ENCODE measurements at regions not wholly inside any gene's neighbourhood (a gene's known extent, or its start where the extent isn't known, plus 50 kb on each side); places are given as distances from the start of the nearest gene placed in this dataset.

GRCh38 chr3:71994906-71995305, 210.0 kb upstream of the PROK2 start:
- H3K56ac ChIP-seq (ENCODE audit: extremely low read depth, insufficient read depth, low read length) = no peak overlapping the region
- ATAC-seq (ENCODE audit: low read depth) (no peak), DNase-seq (no peak)
- H4K8ac ChIP-seq (ENCODE audit: low read depth in 2 of 2, low read length in 2 of 2) = no peak overlapping the region
- no peak for TF ChIP-seq POLR2A (IDR thresholded peaks at IDR 0.05; ENCODE audit: low read depth, low read length)
- no peak for TF ChIP-seq NFE2L2 (IDR thresholded peaks at IDR 0.05; ENCODE audit: low read depth, low read length)
- no peak for TF ChIP-seq RAD21 (IDR thresholded peaks at IDR 0.05; ENCODE audit: low read length)
- no peak overlapping the region for H3K9ac ChIP-seq (ENCODE audit: low read depth, low read length)
- H3K18ac ChIP-seq (ENCODE audit: low read depth, low read length) = no peak overlapping the region
- no peak overlapping the region for H3K23ac ChIP-seq (ENCODE audit: low read depth, low read length)
- no peaks in the 10 kb centered on the region for H4K20me1 ChIP-seq (ENCODE audit: insufficient read depth, low read length)
- no peak overlapping the region for H3K27ac ChIP-seq (ENCODE audit: insufficient read depth, low read length)
- no peak overlapping the region for H2AFZ ChIP-seq (replicated peaks; ENCODE audit: low read length, poor library complexity)
- no peaks in the 10 kb centered on the region for H3K9me3 ChIP-seq (ENCODE audit: control insufficient read depth, insufficient read depth, low read length)
- no peak overlapping the region for H2BK5ac ChIP-seq (ENCODE audit: low read depth, low read length, poor library complexity, severe bottlenecking)
- no peak overlapping the region for H3K4me3 ChIP-seq (ENCODE audit: insufficient read depth, low read depth, low read length)
- H2AK5ac ChIP-seq (ENCODE audit: low read depth, low read length) = no peak overlapping the region
- intact Hi-C loops (cut with micrococcal nuclease) = no loop called here
- no TSS peak for BruUV-seq (replicated peaks)
- no peak overlapping the region for H3K4ac ChIP-seq (ENCODE audit: low read depth, low read length)
- no peak overlapping the region for H2AK9ac ChIP-seq (replicated peaks; ENCODE audit: low read depth, low read length, poor library complexity)
- no peak overlapping the region for H2BK20ac ChIP-seq (ENCODE audit: low read depth, low read length)
- in situ Hi-C loops (cut with MboI; ENCODE audit: low sequenced_read_pairs) = no loop called here
- no peak overlapping the region for H3K4me2 ChIP-seq (ENCODE audit: low read depth, low read length)
- no peak overlapping the region for H3K14ac ChIP-seq (replicated peaks; ENCODE audit: low read depth, low read length)
- no peak overlapping the region for H4K5ac ChIP-seq (ENCODE audit: low read depth, low read length)
- peaks cover 4% of the 10 kb centered on the region for H3K9me1 ChIP-seq (ENCODE audit: insufficient read depth, low read length)
- H3K36me3 ChIP-seq (ENCODE audit: control insufficient read depth, insufficient read depth, low read length) = no peaks in the 10 kb centered on the region
- H3K4me1 ChIP-seq (ENCODE audit: control insufficient read depth, insufficient read depth, low read length) = no peaks in the 10 kb centered on the region
- H4K91ac ChIP-seq (ENCODE audit: insufficient read depth, low read depth, low read length) = no peak overlapping the region
- WGBS, 2 experiments (ENCODE audit: extremely low coverage in 2 of 2, insufficient read length in 1 of 2) = no CpG with 5 or more reads among the region's 3 CpGs
- dilution Hi-C loops (cut with HindIII; ENCODE audit: low sequenced_read_pairs, unreplicated experiment) = no loop called here
- CTCF ChIA-PET = no interaction called here
- no peaks in the 10 kb centered on the region for H3K27me3 ChIP-seq (ENCODE audit: control insufficient read depth, insufficient read depth, low read length)
- no peak overlapping the region for H2BK120ac ChIP-seq (ENCODE audit: low read depth, low read length)
- no peak overlapping the region for H2BK15ac ChIP-seq (ENCODE audit: low read depth, low read length)
- H3K79me1 ChIP-seq (ENCODE audit: low read depth in 1 of 2, low read length in 2 of 2) = no peaks in the 10 kb centered on the region
- POLR2A ChIA-PET (ENCODE audit: unreplicated experiment) = no interaction called here

Data from IMR-90 (cell line).